H9 (cell line): ENCODE measurements at regions not wholly inside any gene's neighbourhood (a gene's known extent, or its start where the extent isn't known, plus 50 kb on each side); places are given as distances from the start of the nearest gene placed in this dataset.

Experiments
- DNase-seq: peaks from one replicate; pipeline ENCODE4 v3.0.0-alpha.2; 2017
- H2AFZ ChIP-seq: one replicate; pipeline ENCODE4 v1.6.1; 2013; ENCODE audit warnings: mild to moderate bottlenecking, low read length, control low read depth, moderate library complexity
- H2AK5ac ChIP-seq: 2 replicates; pipeline ENCODE4 v1.6.1; 2013; ENCODE audit warnings: low read length, control low read depth, mixed read lengths; ENCODE audit not compliant: insufficient read length
- H2BK120ac ChIP-seq: one replicate; pipeline ENCODE4 v1.6.1; 2013; ENCODE audit warnings: low read depth, mild to moderate bottlenecking, low read length, control low read depth, inconsistent platforms; ENCODE audit not compliant: poor library complexity, severe bottlenecking
- H2BK12ac ChIP-seq: 2 replicates; pipeline ENCODE4 v1.6.1; 2013; ENCODE audit warnings: low read length, control low read depth, mixed read lengths, low read depth; ENCODE audit not compliant: insufficient read length
- H2BK15ac ChIP-seq: 2 replicates; pipeline ENCODE4 v1.6.1; 2013; ENCODE audit warnings: low read depth, low read length, control low read depth
- H2BK20ac ChIP-seq: one replicate; pipeline ENCODE4 v1.6.1; 2013; ENCODE audit warnings: low read depth, mild to moderate bottlenecking, low read length, control low read depth, inconsistent platforms; ENCODE audit not compliant: poor library complexity, severe bottlenecking
- H2BK5ac ChIP-seq: 2 replicates; pipeline ENCODE4 v1.6.1; 2013; ENCODE audit warnings: low read length, control low read depth, mixed read lengths; ENCODE audit not compliant: insufficient read length
- H3K14ac ChIP-seq: 2 replicates; pipeline ENCODE4 v1.6.1; 2013; ENCODE audit warnings: low read length, control low read depth; ENCODE audit not compliant: insufficient read depth
- H3K18ac ChIP-seq: 2 replicates; pipeline ENCODE4 v1.6.1; 2013; ENCODE audit warnings: low read depth, mild to moderate bottlenecking, mixed read lengths, low read length, control low read depth; ENCODE audit not compliant: insufficient read length
- H3K23ac ChIP-seq: 2 replicates; pipeline ENCODE4 v1.6.1; 2013; ENCODE audit warnings: low read length, control low read depth, mixed read lengths, low read depth; ENCODE audit not compliant: insufficient read length
- H3K23me2 ChIP-seq: 2 replicates; pipeline ENCODE4 v1.6.1; 2013; ENCODE audit warnings: low read depth, mild to moderate bottlenecking, mixed read lengths, low read length, control low read depth; ENCODE audit not compliant: insufficient read length, poor library complexity, severe bottlenecking
- H3K27ac ChIP-seq: 2 replicates; pipeline ENCODE4 v1.5.1; 2013; ENCODE audit warnings: low read length, control low read depth, mixed read lengths, low read depth; ENCODE audit not compliant: insufficient read length
- H3K27me3 ChIP-seq: 2 replicates; pipeline ENCODE4 v1.6.1; 2013; ENCODE audit warnings: low read length, control low read depth, inconsistent platforms; ENCODE audit not compliant: insufficient read depth
- H3K4ac ChIP-seq: 2 replicates; pipeline ENCODE4 v1.6.1; 2013; ENCODE audit warnings: low read depth, mild to moderate bottlenecking, control low read depth, inconsistent platforms, low read length, moderate library complexity
- H3K4me1 ChIP-seq: 2 replicates; pipeline ENCODE4 v1.6.1; 2013; ENCODE audit warnings: low read length, control low read depth, inconsistent platforms; ENCODE audit not compliant: insufficient read depth
- H3K4me2 ChIP-seq: 2 replicates; pipeline ENCODE4 v1.6.1; 2013; ENCODE audit warnings: low read length, control low read depth, mixed read lengths; ENCODE audit not compliant: insufficient read length, insufficient read depth
- H3K56ac ChIP-seq: 2 replicates; pipeline ENCODE4 v1.6.1; 2013; ENCODE audit warnings: low read depth, mild to moderate bottlenecking, mixed read lengths, low read length, control low read depth; ENCODE audit not compliant: insufficient read length
- H3K79me1 ChIP-seq: 2 replicates; pipeline ENCODE4 v1.6.1; 2013; ENCODE audit warnings: low read depth, mild to moderate bottlenecking, moderate library complexity, low read length, control low read depth, inconsistent platforms; ENCODE audit not compliant: insufficient read depth, poor library complexity, severe bottlenecking
- H3K79me2 ChIP-seq: 2 replicates; pipeline ENCODE4 v1.6.1; 2013; ENCODE audit warnings: low read length, control low read depth, inconsistent platforms; ENCODE audit not compliant: insufficient read depth
- H3K9ac ChIP-seq: 2 replicates; pipeline ENCODE4 v1.6.1; 2013; ENCODE audit warnings: low read length, control low read depth, mixed read lengths; ENCODE audit not compliant: insufficient read length; ENCODE audit errors: extremely low read depth
- H3K9me3 ChIP-seq: one replicate; pipeline ENCODE4 v1.6.1; 2013; ENCODE audit warnings: low read depth, low read length, inconsistent platforms; ENCODE audit not compliant: control insufficient read depth
- H3T11ph ChIP-seq: one replicate; pipeline ENCODE4 v1.6.1; 2013; ENCODE audit warnings: mild to moderate bottlenecking, low read length, control low read depth, inconsistent platforms
- H4K20me1 ChIP-seq: one replicate; pipeline ENCODE4 v1.6.1; 2013; ENCODE audit not compliant: control insufficient read depth, insufficient read length, insufficient read depth
- H4K5ac ChIP-seq: 2 replicates; pipeline ENCODE4 v1.6.1; 2013; ENCODE audit warnings: low read depth, mild to moderate bottlenecking, mixed read lengths, low read length, control low read depth; ENCODE audit not compliant: insufficient read length
- H4K8ac ChIP-seq: replicated peaks from 2 replicates; pipeline ENCODE4 v1.6.1; 2013; ENCODE audit warnings: low read length, control low read depth, mixed read lengths, low read depth; ENCODE audit not compliant: insufficient read length
- H4K91ac ChIP-seq: 2 replicates; pipeline ENCODE4 v1.6.1; 2013; ENCODE audit warnings: low read depth, mild to moderate bottlenecking, moderate library complexity, mixed read lengths, low read length, control low read depth; ENCODE audit not compliant: insufficient read length
- H3K27ac Mint-ChIP-seq, 3 experiments: 2 replicates in 2 of 3; 3 replicates in 1 of 3; pipeline ENCODE4 v1.8.0; 2020 to 2021; ENCODE audit warnings: mixed read lengths in 3 of 3, mild to moderate bottlenecking in 1 of 3, moderate library complexity in 1 of 3
- H3K27me3 Mint-ChIP-seq: 2 replicates; pipeline ENCODE4 v1.8.0; 2021; ENCODE audit warnings: low read depth, mild to moderate bottlenecking, moderate library complexity, mixed read lengths
- H3K36me3 Mint-ChIP-seq, 3 experiments: 2 replicates in 2 of 3; 3 replicates in 1 of 3; pipeline ENCODE4 v1.8.0; 2020 to 2021; ENCODE audit warnings: low read depth in 3 of 3, mixed read lengths in 3 of 3; ENCODE audit not compliant: insufficient read depth in 1 of 3
- H3K4me1 Mint-ChIP-seq, 2 experiments: 2 replicates each; pipeline ENCODE4 v1.8.0; 2020; ENCODE audit warnings: mixed read lengths in 2 of 2
- H3K4me3 Mint-ChIP-seq, 2 experiments: 2 replicates in 1 of 2; 3 replicates in 1 of 2; pipeline ENCODE4 v1.8.0; 2020 to 2021; ENCODE audit warnings: mild to moderate bottlenecking in 2 of 2, mixed read lengths in 2 of 2, moderate library complexity in 1 of 2
- H3K9me3 Mint-ChIP-seq, 2 experiments: 2 replicates in 1 of 2; 3 replicates in 1 of 2; pipeline ENCODE4 v1.8.0; 2020; ENCODE audit warnings: mild to moderate bottlenecking in 2 of 2, mixed read lengths in 2 of 2, moderate library complexity in 1 of 2
- WGBS: extraction: QIAGEN DNeasy Blood & Tissue Kit; methylation state at CpG from one replicate; pipeline ENCODE4 v1.1.7; 2013; ENCODE audit warnings: missing lambda C conversion rate, low lambda C conversion rate, mixed read lengths; ENCODE audit not compliant: insufficient read length; ENCODE audit errors: extremely low coverage; 5-methylcytosine and 5-hydroxymethylcytosine counted together
- TF ChIP-seq, protein P1 (sequence below): fragments of 200-600 bp; sonication (generic); conservative IDR thresholded peaks from 3 replicates; pipeline ENCODE4 v1.8.0; 2021; ENCODE audit warnings: antibody characterized with exemption, mild to moderate bottlenecking

DNA sequence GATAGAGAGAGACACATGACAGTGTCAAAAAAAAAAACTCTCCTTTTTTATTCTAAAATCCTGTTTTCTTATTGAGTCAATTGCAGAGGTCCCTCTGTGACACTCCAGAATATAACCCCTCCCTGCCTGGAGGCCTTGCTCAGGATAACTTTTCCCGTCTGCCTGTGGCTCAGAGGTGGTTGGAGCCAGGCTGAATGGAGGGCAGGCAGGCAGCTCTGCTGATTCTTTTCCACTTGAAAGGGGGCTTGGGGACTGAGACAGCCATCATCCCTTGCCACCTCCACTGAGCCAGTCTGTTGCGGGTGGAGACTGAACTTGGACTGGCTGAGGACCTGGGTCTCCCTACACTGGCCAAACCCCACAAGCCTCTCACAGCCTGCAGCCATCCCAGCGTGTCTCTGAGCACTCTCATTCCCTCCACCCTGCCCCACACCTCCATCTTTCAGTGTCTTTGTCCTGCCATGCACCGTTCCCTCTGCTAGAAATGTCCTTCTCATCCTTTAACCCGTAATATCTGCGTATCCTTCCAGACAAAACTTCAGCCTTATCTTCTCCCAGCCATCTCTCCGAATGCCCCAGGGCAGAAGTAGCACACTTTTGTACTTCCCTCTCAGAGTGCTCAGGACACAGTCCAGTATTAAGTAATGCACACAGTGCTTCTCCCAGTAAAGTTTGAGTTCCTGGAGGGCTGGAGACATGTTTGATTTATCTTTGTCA lies 139.9 kb downstream of the CHIC2 start:
- H2BK12ac ChIP-seq, result no peak overlapping the region
- no peak overlapping the region for H3K27ac Mint-ChIP-seq
- H2BK5ac ChIP-seq, result no peak overlapping the region
- peaks cover 4% of the 10 kb centered on the region; the same call in 1 of the 2 replicates for H3K4me1 ChIP-seq
- H2BK15ac ChIP-seq, result no peak overlapping the region
- H4K20me1 ChIP-seq, result no peaks in the 10 kb centered on the region
- H3K79me2 ChIP-seq, result no peaks in the 10 kb centered on the region
- H4K8ac ChIP-seq, result no peak overlapping the region
- no peak overlapping the region for H3K23ac ChIP-seq
- H3K27me3 Mint-ChIP-seq, result peaks cover 12% of the 10 kb centered on the region
- H3K14ac ChIP-seq, result no peak overlapping the region
- H3K9ac ChIP-seq, result no peak overlapping the region
- no peak overlapping the region for H3K4me3 Mint-ChIP-seq
- H3K36me3 Mint-ChIP-seq, result no peaks in the 10 kb centered on the region
- no peaks in the 10 kb centered on the region for H3K27me3 ChIP-seq
- no peaks in the 10 kb centered on the region for H3K23me2 ChIP-seq
- TF ChIP-seq, protein P1, sequence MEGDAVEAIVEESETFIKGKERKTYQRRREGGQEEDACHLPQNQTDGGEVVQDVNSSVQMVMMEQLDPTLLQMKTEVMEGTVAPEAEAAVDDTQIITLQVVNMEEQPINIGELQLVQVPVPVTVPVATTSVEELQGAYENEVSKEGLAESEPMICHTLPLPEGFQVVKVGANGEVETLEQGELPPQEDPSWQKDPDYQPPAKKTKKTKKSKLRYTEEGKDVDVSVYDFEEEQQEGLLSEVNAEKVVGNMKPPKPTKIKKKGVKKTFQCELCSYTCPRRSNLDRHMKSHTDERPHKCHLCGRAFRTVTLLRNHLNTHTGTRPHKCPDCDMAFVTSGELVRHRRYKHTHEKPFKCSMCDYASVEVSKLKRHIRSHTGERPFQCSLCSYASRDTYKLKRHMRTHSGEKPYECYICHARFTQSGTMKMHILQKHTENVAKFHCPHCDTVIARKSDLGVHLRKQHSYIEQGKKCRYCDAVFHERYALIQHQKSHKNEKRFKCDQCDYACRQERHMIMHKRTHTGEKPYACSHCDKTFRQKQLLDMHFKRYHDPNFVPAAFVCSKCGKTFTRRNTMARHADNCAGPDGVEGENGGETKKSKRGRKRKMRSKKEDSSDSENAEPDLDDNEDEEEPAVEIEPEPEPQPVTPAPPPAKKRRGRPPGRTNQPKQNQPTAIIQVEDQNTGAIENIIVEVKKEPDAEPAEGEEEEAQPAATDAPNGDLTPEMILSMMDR, result no peak
- H3K4ac ChIP-seq, result no peak overlapping the region
- H3K18ac ChIP-seq, result no peak overlapping the region
- H3K9me3 Mint-ChIP-seq, result no peaks in the 10 kb centered on the region
- no peak overlapping the region for H2BK120ac ChIP-seq
- H4K5ac ChIP-seq, result no peak overlapping the region
- no peak overlapping the region for H2BK20ac ChIP-seq
- H3T11ph ChIP-seq, result no peak overlapping the region
- no peak overlapping the region for H3K27ac ChIP-seq
- no peaks in the 10 kb centered on the region for H3K79me1 ChIP-seq
- no peak for DNase-seq
- H3K4me2 ChIP-seq, result no peak overlapping the region
- H4K91ac ChIP-seq, result no peak overlapping the region
- H3K9me3 ChIP-seq, result no peaks in the 10 kb centered on the region
- peaks cover 15 to 21% of the 10 kb centered on the region in 2 experiments for H3K4me1 Mint-ChIP-seq
- H2AK5ac ChIP-seq, result no peak overlapping the region
- H3K56ac ChIP-seq, result no peak overlapping the region
- no peak overlapping the region for H2AFZ ChIP-seq
- no CpG with 5 or more reads among the region's 7 CpGs for WGBS
